NCI-H1105 treated with DMSO at 0.1 percent for 48 hours (cell line): ENCODE measurements at regions not wholly inside any gene's neighbourhood (a gene's known extent, or its start where the extent isn't known, plus 50 kb on each side); places are given as distances from the start of the nearest gene placed in this dataset.
"Not testable (repeated sequence)": the region's sequence is repeated elsewhere in the genome, so short reads cannot be mapped to it uniquely, and the experiment has no call there.

Experiments used
- DNase-seq: peaks from one replicate; lab custom pipeline; 2025; lab: John Stamatoyannopoulos, UW

DNA sequence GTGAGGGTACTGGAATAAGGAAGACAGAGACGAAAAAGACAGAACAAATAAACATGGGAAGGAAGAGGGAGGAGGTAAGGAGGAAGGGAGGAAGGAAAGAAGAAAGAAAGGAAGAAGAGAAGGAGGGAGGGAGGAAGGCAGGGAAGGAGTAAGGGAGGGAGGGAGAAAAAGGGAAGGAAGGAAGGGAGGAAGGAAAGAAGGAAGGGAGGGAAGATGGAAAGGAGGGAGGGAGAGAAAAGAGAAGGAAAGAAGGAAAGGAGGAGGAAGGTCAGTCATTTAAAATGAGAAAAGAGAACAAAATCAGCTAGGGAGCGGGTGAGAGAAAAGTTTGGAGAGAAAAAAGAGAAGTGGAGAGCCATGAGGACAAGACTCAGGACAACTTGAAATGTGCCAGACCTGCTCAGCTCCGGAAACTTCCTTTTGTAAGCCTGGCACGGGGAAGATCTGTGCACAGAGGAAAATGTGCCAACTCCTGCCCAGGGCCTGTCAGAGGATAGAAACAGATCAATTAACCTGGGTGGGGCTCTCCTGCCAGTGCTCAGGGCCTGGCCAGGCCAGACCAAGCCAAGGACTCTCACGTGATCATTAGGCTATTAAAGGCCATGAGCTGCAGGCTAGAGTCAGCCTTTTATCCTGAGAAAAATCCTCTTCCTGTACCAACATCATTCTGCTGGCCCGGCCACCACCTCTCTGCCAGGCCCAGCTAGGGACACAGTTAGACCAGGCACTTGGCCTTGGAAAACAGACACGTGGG, 50.1 kb upstream of the BCL6 start:
- DNase-seq: no peak

DNA sequence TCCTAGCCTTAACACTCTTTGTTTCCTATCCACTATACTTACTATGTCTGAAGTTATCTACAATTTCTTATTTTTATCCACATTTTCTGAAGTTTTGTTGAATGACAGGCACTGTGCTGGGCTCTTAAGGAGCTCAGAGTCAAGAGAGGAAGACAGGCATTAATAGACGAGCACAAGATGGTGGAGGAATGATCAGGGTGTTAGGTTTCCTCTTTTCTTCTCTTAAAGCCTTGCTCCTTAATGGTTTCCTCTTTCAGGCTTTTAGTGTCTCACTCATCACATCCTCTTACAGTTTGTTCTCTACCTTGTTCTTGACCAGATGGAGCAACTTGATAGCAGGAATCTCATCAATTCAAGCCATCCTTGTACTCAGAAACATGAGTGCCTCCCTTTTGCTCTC, 52.9 kb upstream of the BCL6 start:
- DNase-seq: no peak

DNA sequence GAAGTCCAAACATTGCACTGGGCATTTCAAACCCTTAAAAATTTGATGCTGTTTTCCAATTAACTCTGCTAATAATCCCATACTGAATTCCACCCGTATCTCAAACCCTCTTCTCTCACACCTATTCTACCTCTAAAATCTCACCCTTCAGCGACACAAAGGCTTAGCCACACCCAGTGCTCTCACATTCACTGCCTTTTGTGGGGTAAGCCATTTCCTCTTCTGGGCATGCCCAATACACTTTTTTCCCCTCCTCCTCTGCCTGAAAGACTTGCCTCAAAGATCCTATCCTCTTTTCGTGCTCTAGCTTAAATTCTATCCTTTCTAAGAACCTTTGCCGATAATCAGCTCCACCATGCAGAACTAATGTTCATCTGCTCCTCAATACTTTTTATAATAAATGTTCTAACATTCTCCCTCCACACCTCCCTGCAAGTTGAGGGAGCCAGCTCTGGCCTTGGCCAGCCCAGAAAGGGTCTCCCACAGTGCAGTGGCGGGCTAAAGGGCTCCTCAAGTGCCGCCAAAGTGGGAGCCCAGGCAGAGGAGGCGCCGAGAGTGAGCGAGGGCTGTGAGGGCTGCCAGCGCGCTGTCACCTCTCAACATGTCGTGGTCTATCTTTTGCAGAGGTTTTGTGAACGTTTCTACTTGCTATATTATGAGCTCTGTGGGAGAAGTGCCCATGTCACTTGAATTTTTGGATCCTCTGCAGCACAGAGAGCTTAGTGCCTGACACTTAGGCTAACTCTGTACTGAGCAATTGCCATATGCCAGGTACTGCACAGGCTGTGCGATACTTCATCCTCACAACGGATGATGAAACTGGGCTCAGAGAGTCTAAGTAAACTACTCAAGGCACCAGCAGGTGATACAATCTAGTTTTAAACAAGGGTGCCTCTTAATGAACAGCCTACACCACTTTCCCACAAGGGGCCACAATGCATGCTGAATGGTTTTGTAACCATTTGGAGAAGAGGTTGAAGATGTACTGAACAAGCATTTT, 53.6 kb upstream of the BCL6 start:
- no peak for DNase-seq

DNA sequence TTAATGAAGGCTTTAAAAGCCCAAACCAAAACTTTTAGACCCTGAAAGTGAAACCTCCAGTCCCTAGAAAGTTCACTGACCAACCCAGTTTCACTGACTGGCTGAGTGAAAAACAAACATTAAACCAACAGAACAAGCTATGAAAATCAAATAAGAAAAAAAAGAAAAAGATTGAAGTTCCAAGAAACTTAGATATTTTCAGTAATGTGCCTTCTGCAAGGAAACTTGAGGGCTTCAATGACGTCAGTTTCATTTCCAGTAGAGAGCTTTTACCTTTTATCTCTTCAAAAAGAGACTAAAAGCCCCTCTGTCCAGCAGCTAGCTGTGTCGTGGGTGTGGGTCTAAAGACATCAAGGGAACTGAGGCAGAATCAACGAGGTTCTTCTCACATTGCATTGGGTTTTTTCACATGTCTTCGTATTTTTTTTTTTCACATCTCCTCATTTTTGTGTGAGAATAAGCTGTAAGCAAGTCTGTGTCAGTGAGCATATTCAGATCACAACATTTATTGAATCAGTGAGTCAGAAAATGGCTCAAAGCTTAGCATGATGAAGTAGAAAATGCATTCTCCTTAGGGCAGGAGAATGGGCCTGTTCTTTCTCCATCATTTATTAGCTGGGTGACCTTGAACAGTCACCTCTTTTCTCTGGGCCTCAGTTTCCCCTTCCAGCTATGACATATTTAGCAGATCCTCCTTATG, 54.8 kb upstream of the BCL6 start:
- no peak for DNase-seq

DNA sequence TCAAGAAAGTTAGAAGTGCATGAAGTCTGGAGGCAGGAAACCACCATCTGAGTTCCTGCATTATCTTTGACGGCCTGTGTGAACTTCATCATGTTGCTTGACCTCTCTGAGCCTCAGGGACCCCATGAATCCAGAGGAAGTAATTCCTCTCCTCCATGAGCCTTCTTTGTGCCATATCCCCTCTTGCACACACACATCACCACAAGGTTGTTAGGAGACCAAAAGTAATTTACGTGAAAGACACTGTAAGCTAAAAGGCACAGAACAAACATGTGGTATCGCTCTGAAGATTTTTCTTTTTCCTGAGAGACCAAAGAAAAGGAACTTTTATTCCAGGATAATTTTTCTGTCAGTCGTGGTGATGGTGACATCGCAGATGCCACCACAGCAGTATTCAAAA, 55.9 kb upstream of the BCL6 start:
- DNase-seq: no peak

DNA sequence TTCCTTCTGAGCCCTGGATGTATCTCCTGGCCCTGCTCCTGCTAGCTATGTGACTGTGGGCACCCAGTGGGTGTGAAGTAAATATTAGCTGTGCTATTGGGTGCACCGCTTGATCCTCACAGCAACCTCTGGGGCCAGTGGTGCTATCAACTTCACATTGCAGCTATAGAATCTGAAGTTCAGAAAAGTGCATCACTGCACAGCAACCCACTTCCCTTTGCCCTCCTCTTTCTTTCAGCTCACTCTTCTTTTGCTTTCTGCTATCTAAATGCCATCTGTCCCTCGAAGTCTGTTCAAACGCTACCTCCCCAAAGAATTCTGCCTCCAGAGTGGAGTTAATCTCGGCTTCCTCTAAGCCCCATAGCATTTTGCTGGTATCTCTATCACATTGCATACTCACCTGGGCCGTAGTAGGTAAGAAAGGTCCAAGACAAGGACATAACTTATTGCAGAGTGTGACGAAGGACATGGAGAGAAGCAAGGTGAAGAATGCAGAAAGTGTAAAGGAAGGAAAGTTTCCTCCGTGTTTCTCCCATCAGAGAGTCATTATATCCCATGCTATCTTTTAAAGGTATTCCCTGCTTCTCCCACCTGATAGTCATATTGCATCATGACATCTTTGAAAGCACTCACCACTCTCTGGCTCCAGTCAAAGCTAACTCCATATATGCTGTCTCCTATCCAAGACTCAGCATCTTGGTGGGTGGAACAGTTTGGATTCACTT, 57.1 kb upstream of the BCL6 start:
- no peak for DNase-seq

DNA sequence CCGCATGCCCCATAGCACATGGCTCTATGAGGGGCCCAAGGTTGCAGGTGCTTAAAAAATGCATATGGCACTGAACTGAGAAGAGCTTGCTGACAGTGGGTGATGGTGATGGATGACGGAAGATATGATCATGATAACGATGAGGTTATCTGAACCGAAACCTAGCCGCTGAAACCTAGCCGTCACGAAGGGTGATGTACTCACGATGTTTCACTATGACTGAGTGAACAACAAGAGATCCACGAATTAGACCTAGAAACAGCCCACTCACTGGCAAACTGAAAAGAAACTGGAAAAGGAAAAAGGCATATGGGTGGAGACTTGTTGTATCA, 57.6 kb upstream of the BCL6 start:
- DNase-seq: no peak

DNA sequence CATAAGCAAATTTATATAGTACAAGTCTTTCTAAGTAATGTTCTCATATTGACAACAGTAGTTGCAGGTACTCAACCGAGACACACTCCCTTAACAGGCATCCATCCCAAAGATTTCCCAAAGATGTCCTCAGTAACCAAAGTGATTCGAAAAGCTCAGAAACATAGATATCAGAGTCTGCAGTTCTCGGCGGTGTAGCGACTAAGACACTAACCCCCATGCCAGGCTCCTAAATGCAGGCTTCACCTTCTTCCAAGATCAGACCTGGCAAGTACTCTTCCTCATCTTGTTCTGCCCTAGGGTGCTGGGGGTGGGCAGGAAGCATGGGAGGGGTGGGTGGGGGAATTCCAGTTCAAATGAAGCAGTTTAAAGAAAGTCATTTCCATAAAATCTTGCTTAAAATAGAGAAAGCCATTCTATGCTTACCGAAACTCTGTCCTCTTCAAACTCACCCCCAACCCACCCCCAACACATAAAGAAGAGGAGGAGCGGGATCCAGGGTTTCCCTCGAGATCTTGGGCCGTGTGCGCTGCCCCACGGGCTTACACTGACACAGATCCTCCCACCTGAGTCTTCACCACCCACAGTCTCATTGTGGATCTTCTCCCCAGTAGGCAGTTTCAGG, 59.0 kb upstream of the BCL6 start:
- no peak for DNase-seq

DNA sequence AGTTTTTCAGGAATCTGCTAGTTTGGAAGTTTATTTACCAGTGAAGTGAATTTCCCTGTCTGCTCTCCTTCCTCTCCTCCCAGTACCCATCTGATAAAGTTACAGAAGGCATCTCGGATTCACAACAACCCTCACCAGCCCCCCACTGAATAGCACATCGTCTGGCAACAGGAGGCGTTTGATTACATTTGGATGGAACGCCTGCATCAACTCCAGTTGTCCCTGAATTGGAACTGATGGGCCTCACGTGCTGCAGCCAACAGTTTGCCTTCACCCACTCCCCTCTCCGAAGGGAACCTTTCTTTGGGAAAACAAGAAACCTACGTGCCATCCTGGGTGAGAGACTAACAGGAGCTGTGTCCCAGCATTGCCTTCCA, 59.5 kb upstream of the BCL6 start:
- DNase-seq: no peak

DNA sequence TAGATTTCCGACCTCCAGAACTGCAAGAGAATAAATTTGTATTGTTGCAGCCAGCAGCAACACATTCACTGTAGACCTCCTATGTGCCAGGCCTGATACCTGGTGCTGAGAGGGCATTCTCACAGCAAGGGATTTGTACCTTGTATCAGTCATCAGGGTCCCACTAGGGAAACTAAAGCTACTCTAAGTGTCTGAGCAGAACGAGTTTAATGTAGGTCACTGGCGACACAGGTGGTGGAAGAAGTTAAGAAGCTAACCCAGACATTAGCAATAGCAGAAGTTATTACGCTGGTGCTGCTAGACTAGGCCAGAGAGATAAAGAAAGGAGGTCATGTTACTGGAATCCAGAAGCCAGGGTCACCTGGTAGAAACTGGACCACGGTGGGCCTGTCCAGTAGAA, 60.5 kb upstream of the BCL6 start:
- DNase-seq: no peak

DNA sequence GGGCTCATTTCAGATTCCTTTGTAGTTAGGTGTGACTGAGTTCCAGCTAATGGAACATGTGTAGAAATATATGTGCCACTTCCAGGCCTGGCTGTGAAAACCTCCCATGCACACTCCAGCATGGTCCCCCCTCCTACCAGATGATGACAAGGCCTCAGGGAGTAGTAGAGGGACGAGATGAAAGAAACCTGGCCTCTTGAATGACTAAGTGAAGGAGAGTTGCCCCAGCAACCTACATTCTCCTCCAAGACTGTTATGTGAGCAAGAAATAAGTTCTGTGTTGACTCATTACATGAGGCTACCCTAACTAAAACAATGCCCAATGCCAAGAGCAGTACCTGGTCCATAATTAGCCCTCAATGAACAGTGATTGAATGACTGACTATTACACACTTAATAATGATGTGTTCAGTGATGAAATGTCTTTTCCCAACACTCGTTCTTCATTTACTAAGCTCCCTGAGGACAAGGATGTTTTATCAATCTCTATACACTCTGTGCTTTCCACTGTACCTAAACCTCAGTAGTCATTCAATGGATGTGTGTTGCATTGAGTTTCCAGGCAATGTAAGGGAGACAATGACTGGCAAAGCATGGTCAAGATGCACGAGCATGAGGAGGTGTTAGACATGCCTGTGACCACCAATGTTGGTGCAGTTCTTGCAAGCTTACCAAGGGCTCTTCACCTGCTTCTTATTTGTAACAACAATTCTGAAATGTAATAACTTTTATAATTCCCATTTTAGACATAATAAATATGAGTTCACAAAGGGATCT, 62.0 kb upstream of the BCL6 start:
- no peak for DNase-seq

DNA sequence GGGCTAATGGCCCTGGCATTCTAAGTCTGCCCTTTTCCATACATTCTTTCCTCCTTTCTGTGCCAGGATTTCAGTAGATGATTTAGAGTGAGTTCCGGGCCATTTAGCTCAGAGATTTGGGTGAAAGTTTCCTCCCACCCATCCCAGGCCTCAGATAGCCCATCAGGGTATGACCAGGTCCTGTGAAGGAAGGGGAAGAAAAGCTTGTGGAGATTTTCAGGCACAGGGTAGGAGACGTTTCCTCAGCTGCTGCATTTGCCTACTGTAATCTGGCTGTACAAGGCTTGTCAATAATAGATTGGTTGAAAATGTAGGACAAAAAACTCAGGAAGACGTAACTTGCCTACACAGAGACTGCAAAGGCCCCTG, 63.2 kb upstream of the BCL6 start:
- DNase-seq: no peak

DNA sequence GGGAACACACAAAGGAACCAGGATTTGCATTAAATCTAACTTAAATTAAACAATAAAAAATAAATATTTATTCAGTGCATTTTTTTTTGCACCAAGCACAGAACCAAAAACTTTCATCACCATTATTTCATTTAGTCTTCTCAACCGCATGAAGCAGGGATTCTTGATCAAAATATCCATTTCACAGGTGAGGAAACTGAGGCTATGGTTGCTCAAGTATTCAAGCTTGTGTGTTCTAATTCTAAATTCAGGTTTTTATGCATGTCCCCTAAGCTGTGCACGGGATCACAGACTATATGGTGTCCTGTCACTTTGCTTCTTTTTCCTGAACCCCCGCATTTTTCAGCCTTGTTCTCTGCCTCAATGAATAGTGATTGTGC, 64.3 kb upstream of the BCL6 start:
- no peak for DNase-seq

DNA sequence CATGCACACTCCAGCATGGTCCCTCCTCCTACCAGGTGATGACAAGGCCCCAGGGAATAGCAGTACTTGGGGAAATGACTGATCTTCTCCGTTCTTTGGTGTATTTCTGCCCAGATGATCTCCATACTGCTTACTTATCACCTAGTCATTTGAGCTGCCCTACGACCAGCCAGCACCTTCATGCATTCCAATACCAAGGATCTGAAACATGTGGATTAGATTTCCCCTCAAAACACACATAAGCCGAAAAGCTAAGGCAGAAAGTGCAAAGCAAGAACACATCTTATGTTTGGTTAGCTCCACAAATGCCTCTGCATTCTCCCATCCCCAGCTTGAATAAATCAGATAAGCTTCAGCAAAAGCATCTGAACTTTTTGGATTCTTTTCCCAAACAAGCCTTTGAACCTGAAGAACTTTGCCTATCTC, 64.8 kb upstream of the BCL6 start:
- no peak for DNase-seq

DNA sequence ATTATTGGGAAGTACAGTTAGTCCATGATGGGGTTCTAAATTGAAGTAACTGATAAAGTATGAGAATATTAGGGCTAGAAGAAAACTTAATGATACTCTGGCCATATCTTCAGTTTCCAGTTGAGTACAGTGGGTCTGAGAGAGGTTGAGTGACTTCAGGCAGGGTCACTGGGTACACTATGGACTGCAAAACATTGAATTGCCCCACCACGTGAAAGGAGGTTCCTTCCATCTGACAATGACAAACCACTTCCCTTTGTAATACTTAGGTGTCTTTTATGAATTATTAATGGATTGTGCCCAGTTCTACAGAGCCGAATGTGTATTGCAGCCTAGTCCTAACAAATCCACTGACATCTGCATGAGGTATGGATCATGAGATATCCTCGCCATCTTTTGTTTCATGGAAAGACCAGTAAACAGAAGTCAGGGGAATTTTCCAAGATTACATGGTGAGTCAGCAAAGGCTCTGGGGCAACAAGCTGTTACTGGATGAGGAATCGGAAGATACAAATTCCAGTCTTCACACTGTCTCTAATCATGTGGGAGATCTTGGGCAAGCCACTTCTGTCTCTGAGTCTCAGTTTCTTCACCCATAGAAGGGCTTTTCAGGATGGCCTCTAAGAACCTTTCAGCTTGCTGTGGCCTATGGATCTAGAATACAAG, 66.5 kb upstream of the BCL6 start:
- no peak for DNase-seq

DNA sequence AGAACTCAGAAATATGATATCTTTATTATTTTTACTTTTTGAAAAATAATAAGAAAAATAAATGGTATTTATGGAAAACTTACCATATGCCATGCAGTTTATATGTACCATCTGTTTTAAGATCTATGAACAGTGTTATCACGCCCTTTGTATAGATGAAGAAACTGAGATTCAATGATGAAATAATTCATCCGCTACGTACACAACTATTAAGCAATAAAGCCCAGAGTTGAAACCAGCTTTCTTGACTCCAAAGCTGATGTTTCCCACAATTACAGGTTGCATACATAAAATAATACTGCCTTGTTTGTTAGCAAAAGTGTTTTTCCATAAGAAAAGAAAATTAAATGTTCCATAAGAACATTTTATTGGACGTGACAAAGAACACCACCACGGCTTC, 67.2 kb upstream of the BCL6 start:
- no peak for DNase-seq

DNA sequence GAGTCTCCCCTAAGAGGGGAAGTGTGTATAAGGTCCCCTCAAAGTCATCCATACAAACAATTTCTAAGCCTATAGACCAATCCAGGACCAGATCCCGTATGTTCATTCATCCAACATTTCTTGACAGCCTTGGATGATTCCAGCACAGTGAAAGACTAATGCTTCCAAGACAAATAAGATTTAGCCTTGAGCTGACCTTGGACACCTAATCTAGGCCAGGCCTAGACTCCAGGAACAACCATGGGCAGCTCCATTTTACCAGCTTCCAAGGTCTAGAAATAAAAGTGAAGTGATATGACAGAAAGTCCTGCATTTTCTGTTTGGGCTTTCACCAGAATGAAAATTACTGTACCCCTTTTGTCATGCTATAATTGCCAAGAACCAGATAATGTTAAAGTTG, 67.9 kb upstream of the BCL6 start:
- DNase-seq: no peak

DNA sequence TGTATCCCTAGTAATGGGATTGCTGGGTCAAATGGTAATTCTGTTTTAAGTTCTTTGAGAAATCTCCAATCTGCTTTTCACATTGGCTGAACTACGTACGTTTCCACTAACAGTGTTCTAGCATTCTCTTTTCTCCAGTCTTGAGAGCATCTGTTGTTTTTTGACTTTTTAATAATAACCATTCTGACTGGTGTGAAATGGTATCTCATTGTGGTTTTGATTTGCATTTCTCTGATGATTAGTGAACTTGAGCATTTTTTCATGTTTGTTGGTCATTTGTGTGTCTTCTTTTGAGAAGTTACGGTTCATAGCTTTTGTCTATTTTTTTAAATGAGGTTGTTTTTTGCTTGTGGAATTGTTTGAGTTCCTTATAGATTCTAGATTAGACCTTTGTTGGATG, 72.5 kb upstream of the BCL6 start:
- DNase-seq: not testable (repeated sequence)

DNA sequence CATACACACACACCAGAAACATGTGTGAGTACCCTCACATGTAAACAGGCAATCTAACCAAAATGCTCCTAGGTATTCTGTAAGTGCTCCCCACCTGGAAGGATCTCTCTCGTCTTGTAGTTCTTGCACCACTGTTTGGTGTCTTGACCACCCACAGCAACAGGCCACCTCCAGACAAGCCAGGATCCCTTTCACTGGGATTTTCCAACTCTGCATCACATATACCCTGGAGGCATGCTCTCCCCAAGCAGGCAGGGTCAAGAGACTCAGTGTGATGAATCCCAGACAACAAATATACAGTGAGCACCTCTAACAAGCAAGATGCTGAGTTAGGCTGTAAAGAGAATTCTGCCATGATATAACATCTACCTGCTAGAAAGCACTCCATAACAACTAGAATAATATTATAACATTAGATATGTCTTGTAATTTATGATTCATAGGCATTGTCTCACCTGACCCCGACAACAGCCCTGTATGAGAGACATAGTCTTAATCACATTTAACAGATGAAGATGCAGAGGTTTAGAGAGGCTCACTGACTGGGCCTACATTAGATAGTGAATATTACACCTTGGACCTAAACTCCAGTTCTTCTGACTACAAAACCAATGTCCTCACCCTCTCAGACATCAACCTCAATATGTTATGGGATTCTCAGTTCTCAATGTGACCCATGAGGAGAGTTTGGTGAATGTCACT, 76.5 kb upstream of the BCL6 start:
- DNase-seq: no peak

DNA sequence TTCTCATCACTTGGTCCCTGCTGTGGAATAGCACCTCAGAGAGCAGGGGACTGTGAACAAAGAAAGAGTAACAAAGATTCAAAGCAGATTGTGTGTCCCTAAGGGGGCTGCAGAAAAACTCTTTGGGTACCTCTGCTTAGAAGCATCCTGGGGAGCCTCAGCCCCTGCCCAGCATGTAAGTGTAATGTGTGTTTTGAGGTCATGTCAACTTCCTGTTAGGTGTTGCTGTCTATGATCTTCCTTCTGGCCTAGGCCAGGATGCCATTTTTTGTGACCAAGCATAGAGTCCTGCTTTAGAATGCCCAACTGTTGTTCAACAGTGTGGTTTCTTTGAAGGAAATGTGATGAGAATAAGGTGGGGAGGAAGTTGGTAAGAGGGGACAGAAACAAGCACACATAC, 77.1 kb upstream of the BCL6 start:
- no peak for DNase-seq
